Activated CD4-positive, alpha-beta T cell treated with anti-CD3 and anti-CD28 coated beads for 4 hours (primary cell): ENCODE measurements at regions not wholly inside any gene's neighbourhood (a gene's known extent, or its start where the extent isn't known, plus 50 kb on each side); places are given as distances from the start of the nearest gene placed in this dataset.
"Not testable (repeated sequence)": the region's sequence is repeated elsewhere in the genome, so short reads cannot be mapped to it uniquely, and the experiment has no call there.

ENCODE experiments used
- DNase-seq, 2 donors: peaks; one replicate each; pipeline ENCODE4 v3.0.0-alpha.2; 2020

DNA sequence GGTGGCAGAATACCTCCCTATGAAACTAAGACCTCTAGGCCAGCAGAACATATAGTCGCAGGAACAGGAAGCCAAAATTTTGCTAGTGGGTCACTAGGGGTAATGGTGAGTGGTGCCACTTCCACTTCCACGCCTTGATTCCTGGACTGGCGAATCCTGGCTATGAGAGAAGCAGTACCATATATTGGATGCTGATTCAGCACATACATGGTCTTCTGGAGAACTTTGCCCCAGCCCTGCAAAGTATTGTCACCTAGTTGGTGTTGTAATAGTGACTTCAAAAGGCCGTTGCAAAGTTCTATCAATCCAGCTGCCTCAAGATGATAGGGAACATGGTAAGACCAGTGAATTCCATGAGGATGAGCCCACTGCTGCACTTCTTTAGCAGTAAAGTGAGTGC lies 769.8 kb upstream of the GYPC start:
- no peak for DNase-seq

DNA sequence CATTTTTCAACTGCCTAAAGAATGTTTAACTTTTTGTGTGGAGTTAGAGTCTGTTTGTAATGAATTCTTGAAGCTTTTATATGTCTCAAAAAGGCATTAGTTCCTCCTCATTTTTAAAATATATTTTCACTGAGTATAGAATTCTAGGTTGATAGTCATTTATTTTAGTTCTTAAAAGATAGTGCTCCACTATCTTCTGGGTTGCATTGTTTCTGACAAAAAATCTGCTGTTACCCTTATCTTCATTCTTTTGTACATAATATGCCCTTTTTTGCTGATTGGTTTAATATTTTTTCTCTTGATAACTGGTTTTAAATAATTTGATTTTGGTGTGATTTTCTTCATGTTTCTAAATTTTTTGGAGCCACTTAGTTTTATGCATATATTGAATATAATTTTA lies 754.7 kb upstream of the GYPC start:
- DNase-seq, result no peak

DNA sequence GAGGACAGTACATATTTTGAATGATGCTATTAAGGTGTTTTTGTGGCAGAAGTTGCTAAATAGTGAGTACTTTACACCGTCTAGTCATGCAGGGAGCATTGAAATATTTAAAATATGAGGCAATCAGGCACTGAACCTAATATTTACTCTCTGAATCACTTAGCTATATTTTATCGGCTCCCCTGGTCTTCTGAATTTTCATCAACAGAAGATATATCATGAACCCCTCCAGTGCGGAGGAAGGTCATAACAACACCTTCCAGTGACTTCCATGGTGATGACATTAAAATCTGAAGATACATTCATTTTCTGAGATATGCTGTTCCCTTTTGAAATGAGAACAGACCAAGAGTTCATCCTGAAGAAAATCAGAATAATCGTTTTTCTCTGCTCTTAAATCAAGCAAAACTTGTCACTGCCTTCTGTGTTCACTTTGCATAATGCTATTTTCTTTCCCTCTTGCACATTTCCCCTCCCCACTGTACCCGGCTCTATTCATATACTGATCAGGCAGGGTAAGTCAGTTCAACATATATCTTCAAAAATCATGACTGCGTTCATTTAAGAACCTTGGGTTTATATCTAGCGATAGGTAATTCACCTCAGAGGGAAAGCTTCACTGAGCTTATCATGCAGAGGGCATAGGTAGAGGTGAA lies 729.9 kb upstream of the GYPC start:
- no peak for DNase-seq

DNA sequence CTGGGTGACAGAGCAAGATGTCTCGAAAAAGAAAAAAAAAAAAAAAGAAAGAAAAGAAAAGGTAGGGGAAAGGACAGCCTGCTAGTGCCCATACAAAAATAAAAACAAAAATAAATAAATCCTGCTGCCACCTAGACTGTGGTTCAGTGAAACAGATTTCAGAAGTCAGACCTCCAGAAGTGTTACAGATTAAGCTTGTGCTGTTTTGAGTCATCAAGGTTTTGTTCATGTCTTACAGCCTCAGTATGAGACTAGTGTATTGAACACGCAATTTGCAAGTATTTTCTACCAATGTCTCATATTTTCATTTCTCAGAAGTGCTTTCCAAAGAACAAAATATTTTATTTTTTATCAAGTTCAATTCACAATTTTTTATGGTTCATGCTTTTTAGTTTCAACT lies 720.4 kb upstream of the GYPC start:
- no peak for DNase-seq

DNA sequence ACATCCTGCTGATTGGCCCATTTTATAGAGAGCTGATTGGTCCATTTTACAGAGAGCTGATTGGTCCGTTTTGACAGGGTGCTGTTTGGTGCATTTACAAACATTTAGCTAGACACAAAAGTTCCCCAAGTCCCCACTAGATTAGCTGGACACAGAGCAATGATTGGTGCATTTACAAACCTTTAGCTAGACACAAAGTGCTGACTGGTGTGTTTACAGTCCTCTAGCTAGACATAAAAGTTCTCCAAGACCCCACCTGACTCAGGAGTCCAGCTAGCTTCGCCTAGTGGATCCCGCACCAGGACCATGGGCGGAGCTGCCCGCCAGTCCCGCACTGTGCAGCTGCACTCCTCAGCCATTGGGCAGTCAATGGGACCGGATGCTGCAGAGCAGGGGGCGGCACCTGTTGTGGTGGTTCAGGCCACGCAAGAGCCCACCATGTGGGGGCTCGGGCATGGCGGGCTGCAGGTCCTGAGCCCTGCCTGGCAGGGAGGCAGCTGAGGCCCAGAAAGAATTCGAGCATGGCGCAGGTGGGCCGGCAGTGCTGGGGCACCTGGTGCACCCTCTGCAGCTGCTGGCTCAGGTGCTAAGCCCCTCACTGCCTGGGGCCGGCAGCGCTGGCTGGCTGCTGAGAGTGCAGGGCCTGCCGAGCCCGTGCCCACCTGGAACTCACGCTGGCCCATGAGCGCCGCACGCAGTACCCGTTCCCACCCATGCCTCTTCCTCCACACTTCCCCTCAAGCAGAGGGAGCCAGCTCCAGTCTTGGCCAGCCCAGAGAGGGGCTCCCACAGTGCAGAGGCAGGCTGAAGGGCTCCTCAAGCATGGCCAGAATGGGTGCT lies 713.2 kb upstream of the GYPC start:
- no peak for DNase-seq

DNA sequence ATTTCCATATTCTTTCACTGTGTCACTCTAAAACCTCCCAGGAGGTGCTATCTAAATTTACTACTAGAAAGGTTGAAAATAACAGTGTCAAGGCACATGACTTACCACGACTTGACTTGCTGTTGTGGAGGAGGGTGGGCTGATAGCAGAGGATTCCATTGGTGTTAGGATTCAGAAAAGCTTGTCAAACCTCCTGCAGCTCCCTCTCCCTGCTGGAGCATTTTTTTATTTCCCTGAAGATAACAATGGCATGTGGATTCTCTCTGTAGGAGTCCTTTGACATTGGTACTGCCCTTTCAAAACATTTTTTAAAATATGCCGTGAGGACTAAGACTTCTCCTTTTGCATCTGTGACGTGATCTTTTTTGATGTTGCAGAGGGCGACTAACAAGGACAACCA lies 696.9 kb upstream of the GYPC start:
- DNase-seq, result no peak

DNA sequence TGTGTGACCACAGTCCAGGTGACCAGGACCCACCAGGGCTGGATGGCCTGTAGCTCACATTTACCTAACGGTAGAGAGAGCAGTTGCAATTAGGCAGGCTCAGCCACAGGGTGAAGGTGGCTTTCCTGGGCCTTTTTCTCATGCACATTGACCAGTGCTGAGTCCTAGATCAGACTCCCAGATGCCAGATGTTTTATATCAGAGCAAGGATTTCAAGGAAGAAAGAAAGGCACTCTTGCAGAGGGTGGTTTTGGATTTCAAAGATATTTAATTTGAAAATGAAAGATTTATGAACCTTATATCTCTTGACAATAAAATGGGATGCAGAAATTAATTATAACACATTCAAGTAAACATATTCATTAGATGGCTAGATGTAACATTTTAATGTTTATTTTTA lies 694.2 kb upstream of the GYPC start:
- DNase-seq, result no peak

DNA sequence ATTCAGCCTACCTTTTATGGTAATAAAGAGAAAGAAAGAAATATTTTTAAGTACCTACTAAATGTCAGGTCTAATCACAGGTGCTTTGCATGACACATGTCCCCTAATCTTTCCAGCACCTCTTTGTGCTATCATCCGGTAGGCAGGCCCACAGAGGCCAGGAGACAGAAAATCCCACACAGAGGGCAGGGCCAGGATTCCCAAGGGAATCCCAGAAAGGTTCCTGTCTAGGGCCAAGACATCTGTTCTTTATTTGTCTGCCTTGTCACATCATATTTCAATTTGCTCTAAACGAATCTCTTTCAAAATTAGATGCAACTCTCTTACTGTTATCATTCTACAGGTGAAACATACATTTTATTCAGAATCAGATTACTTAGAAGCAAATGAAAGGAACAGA lies 676.1 kb upstream of the GYPC start:
- no peak for DNase-seq

DNA sequence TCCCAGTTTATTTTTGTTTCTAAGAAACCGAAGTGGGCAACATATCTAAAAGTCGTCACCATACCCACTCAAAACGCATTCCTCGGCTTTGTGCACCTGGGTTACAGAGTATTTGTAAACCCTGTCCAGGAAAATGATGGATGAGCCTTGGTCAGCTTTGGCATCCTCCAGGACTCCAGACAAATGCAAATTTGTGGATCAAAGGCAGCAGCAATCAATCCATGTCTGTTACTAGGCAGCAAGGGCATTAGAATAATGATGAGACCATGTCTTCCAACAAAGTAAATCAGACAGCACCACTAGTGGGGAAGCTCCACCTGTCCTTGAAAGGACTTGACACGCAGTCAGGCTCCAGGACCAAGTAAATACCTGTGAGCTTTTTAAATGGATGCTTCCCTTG lies 672.6 kb upstream of the GYPC start:
- no peak for DNase-seq

DNA sequence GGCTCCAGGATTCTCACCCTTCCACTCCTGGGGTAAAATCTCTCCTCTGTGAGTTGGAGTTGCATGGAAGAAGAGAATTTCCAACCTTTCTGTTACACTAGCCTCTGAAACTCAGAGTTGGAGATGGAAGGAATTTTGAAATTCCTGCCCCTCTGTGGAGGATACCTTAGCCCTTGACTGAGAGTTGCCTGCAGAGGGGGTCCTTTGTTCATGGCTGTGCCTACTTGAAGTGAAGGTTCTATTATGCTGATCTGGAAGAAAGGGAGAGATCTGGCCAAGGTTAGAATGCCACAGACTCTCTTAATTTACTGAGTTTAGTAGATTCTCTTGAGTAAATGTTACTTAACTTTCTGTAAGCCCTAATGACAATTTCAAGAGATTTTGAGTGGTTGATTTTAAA lies 626.6 kb upstream of the GYPC start:
- no peak for DNase-seq

DNA sequence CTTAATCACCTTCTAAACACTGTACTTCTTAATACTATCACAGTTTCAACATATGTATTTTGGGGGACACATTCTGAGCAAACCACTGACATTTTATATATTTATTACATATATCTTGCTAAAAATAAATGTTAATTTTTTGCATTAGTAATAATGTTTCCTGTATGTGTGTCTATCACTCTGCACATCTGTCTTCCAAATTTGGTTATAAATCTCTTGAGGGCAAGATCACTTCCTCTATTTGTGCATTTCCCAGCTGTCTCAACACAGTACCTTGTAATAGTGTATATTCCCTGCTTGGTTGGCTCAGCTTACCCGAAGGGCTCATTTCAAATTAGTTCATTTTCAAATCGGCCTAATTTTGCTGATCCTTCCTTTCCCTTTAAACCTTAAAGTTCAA lies 617.1 kb upstream of the GYPC start:
- no peak for DNase-seq

DNA sequence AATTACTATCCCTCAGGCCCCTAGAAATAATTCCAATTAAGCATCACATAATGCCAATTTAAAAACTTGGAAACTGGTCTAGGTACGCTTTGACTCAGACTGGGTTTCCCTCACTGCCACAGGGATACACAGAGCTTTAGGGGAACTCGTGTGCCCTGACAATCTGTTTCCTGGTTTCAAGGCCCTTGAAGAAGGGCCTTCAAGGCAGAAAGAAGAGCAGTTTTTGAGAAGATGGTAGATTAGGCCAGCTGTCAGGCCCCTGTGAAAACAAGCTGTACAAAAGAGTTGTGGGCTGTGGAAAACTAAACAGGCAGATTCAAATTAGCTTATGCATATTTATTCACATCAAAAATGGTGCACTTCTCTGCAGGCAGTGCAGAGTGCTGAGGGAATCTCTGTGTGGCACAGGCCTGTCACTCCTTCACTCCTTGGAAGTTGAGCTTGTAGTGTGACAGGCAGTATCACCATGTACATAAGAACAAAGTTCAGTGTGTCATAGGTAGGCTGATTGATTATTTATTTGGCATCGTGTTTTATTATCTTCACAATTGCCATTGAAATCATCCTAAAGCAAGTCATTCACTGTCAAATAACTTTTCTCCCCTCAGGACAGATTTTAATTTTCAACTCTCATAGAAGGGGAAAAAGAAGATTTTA lies 614.4 kb upstream of the GYPC start:
- DNase-seq, result no peak

DNA sequence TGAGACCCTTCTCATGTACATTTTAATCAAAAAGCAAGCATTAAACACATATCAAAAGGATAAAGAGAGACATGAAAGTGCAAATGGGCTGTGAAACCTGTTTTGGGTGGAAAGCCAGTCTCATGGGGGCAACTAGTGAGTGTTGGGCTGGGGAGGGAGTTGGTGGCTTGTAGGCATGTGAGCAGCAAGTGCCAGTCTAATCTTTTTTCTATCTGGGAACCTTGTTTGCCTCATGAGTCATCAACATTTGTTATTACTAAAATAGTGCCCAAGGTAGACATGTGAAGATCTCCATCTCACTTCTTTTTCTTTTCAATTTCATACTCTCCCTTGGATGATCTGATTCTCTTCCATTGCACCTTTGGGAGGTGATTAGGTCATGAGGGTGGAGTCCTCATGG lies 613.9 kb upstream of the GYPC start:
- DNase-seq, result no peak

DNA sequence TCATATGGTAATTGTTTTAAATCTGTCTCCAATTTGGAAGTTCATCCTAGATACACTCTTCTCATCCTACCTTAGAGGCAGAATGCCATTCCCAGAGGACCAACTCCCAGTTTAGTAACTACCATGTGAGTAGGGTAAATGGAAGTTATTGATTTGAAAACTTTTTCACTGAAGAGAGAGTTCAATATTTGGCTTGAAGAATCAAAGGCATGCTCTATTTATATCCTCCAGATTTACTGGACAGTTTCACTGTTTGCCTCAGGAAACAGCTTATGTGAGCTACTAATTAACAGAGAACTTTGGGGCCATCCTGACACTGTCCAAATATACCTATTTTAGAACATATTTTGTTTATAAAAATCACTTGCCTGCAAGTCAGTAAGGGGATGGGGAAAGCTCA lies 607.2 kb upstream of the GYPC start:
- no peak for DNase-seq

DNA sequence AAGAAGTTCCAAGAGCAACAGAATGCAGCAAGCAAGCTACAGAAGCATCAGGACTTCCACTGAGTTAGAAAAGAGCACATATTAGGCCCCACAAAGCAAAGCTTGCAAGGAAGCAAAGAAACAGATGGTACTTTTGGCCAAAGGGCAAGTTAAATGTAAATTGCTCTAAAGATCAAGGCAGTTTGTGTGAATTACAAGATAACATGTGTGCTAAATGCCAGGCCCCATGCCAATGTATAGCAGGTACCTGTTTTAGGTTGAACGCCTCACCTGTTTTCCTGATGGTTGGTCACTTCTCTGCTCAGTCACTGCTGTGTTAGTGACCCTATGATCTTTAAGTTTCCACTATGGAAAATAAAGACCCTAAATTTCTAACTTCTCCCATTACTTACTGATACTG lies 606.5 kb upstream of the GYPC start:
- DNase-seq, result no peak

DNA sequence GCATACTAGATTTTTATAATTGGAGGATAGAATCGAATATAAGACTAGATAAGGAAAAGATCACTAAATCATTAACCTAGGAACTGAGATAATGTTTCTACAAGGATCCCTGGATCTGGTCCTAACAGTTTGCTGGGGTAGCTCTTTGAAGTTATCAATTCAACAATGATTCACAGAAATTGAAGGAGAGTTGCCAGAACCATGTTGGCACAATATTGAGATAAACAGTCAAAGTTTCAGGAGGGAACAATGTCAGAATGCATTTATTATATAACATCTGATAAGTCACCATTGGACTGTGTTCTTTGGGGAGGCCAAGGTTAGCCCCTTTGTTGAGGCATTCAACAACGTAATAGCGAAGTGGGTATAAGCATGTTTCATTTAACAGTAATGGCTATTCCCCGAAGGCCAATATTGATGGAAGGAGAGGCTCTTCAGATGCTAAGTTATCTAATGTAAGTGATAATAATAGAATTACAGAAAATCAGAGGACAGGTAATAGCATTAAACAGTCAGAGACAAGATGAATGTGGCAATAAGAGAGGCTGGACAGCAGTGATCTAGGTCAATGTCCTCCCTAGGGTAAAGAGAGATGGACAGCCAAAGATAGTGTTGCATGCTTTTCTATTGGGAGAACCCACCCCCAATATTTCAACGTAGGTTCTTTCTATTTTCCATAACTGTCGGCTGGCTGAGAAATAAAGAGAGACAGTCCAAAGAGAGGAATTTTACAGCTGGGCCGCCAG lies 604.8 kb upstream of the GYPC start:
- DNase-seq, result no peak

DNA sequence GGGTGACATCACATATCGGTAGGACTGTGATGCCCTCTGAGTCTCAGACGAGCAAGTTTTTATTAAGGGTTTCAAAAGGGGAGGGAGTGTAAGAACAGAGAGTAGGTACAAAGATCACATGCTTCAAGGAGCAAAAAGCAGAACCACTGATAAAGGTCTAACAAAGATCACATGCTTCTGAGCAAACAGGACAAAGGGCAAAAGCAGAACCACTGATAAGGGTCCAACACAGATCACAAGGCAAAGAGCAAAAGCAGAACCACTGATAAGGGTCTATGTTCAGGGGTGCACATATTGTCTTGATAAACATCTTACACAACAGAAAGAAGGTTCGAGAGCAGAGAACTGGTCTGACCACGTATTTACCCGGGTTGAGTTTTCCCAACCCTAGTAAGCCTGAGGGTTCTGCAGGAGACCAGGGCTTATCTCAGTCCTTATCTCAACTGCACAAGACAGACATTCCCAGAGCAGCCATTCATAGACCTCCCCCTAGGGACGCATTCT lies 604.2 kb upstream of the GYPC start:
- not testable (repeated sequence) for DNase-seq

DNA sequence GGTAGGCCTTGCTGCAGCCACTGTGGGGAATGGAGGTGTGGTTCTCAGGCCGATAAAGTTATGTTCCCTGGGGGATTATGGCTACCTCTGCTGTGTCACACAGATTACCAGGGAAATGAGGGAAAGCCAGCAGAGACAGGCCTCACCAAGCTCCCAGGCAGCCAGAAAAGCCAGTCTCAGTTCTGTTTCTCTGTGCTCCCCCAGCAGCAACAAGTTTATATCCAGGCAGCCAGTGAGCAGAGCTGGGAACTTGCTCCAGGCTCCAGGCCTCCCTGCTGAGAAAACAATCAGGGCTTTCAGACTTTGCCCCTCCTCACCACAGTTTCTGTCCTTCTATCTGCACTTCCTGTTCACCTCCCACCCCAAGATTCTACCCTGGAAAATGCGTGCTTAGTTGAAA lies 596.6 kb upstream of the GYPC start:
- no peak for DNase-seq

DNA sequence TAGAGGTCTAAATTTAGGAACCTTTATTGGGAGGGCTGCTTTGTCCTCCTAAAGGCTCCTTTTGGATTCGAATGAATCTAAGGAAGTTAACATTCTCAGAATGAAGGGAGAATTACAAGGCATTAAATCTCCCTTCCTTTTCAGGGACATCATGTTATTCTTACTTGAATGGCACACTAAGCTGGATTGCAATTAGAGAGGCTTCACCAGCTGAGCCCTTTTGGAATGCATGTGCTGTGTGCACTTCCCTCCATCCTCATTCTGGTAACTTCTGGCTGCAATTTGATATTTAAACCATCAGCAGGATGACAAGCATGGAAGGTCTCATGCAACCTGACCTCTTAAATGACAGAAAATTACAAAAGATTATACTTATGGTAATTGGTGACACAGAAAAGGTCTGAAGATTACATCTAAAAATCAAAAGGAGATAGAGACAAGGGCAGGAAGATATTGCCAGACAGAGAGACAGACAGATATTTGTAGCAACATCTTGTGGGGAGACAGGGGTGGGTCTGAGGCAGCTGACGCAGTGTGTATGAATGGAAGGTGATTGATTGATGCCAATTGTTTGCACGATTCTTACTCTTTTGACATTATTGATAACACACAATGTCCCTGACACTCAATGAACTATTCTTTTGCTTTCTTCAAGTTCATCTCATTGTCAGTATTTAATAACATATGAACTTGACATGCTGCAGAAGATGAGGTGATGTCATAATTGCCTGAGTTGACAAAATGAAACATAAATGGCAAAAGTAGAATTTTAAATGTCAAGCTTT lies 570.8 kb upstream of the GYPC start:
- DNase-seq, result no peak

DNA sequence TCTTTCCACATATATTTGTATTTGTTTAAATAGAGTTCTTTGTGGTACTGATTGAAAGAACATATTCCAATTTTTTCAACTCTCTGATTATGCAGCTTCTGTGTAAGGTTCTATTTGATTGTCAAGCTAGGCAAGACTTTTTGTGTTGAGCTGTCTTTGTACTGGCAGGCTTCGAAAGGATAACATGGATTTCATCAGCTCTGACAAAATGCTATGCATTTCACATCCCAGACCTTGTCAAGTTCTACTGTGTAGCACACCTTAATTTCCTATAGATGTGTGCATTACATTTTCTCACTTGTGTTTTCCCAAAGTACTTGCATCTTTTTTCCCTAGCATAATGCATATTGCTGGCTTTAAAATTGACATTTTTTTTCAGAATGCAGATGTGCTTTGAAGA lies 555.0 kb upstream of the GYPC start:
- no peak for DNase-seq

DNA sequence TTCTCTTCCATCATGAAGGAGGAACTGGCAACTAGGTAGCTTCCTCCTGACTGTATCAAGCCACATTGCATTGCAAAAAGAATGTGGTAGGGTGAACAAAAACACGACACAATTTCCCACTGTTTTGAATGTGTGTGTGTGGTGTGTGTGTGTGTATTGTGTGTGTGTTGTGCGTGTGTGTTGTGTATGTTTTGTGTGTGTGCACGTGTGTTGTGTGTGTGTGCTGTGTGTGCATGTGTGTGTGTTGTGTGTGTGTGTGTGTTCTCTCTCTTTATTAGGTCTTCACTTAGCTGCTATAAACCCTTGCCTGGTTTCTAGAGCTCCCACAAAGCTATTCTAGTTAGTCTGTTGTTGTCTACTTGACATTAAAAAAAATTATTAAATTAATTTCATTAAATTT lies 550.0 kb upstream of the GYPC start:
- DNase-seq, result no peak

DNA sequence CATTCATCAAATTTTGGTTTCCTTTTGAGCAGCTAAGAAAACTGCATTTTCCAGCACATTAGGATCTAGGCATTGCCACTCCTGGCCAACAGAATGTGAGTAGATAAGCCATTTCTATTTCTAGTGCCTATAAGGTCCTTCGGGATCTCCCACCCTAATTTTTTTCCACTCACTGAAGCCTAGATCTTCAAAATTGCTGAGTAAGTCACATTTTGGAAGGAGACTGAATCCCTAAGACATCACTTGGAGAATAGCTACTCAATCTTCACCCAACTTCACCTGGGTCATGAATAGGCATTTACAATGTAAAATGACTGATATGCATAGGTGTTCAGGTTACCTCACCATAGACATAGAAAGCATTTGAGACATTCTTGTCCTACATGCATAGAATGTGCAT lies 548.1 kb upstream of the GYPC start:
- DNase-seq, result no peak

DNA sequence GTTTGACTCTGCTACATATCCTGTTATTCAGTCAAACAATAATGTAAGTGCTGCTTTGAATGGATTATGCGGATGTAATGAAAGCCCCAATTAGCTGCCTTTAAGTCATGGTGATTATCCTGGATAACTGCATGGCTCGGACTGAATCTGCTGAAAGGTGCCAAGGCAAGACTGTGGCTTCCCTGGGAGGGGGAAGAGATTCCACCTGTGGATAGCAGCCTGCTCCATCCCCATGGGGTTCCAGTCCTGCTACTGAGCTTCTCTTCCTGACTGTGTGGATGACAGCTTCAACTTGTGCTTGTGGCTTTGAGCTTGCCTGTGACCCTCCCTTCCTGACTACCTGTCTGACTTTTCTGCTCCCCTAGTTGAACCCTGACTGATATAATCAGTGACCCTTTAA lies 540.0 kb upstream of the GYPC start:
- DNase-seq, result no peak
